ENCODE measurements at regions not wholly inside any gene's neighbourhood (a gene's known extent, or its start where the extent isn't known, plus 50 kb on each side); places are given as distances from the start of the nearest gene placed in this dataset.
"Not testable (repeated sequence)": the region's sequence is repeated elsewhere in the genome, so short reads cannot be mapped to it uniquely, and the experiment has no call there.

DNA sequence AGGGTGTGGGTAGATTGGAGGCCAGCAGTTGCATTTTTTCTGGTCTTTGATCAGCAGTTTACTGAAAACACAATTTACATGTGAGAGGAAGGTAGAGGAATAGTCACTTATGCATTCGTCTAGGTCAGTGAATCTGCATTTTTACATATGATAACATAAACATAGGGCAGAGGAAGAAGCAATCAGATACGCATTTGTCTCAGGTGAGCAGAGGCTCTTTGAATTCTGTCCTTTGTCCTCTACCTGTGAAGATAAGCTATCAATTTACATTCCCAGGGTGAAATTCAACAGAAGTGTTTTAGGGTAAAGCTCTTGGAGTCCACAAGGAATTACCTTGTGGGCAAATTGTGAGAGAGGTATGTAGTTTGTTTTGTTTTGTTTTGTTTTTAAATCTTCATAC lies 306.5 kb downstream of the MAGEB5 start:
- TF ChIP-seq, protein P1, sequence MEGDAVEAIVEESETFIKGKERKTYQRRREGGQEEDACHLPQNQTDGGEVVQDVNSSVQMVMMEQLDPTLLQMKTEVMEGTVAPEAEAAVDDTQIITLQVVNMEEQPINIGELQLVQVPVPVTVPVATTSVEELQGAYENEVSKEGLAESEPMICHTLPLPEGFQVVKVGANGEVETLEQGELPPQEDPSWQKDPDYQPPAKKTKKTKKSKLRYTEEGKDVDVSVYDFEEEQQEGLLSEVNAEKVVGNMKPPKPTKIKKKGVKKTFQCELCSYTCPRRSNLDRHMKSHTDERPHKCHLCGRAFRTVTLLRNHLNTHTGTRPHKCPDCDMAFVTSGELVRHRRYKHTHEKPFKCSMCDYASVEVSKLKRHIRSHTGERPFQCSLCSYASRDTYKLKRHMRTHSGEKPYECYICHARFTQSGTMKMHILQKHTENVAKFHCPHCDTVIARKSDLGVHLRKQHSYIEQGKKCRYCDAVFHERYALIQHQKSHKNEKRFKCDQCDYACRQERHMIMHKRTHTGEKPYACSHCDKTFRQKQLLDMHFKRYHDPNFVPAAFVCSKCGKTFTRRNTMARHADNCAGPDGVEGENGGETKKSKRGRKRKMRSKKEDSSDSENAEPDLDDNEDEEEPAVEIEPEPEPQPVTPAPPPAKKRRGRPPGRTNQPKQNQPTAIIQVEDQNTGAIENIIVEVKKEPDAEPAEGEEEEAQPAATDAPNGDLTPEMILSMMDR (IDR thresholded peaks at IDR 0.05), result no peak
- no peaks in the 10 kb centered on the region for H3K27me3 ChIP-seq
- no peaks in the 10 kb centered on the region for H3K4me1 ChIP-seq
- intact Hi-C loops (cut with DNase I), result no loop called here
- no peaks in the 10 kb centered on the region for H3K36me3 ChIP-seq
- no peaks in the 10 kb centered on the region for H3K9me3 ChIP-seq
- DNase-seq, result no peak
- WGBS, 2 donors, result 44 to 45% methylated on average over 2 of the region's 2 CpGs
- H3K27ac ChIP-seq, result no peak overlapping the region
- no peak overlapping the region for H3K4me3 ChIP-seq
- ATAC-seq, result no peak
- FAIRE-seq, result no peak

DNA sequence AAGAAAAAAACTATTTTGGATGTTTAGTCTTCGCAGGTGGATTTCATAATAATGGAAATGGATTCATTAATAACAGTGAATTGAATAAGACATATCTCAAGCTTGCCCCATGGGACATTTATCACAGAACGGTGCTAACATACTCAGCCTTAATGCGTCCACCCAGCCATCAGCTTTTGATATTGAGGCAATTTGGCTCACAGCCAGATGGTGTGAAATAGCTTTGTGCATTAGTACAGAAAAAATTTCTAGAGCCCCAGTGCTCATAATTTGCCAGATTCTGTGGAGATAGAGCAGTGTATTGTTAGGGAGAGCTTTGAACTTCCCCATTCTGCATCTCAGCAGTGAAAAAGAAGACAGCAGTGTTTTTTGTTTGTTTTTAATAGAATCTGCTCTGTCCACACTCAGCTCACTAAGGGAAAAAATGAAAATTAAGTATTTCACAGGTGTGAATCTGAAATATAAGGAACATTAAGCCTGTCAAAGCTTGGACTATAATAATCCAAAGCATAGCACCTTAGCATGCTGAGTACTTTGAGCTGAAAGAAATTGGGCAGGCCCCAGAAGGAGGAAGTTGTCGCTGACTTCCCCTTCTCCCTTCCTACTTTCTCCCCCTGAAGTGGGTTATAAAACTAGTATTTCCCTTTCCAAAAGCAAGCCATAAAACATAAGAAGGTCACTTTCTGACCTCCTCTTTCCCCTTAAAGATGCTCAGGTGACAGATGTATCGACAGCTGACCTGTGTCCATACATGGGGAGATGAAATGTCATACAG lies 295.8 kb downstream of the MAGEB5 start:
- intact Hi-C loops (cut with DNase I), result no loop called here
- no peak for DNase-seq
- H3K4me1 ChIP-seq, result no peaks in the 10 kb centered on the region
- no peak for FAIRE-seq
- H3K4me3 ChIP-seq, result no peak overlapping the region
- no peaks in the 10 kb centered on the region for H3K9me3 ChIP-seq
- no peaks in the 10 kb centered on the region for H3K36me3 ChIP-seq
- H3K27ac ChIP-seq, result no peak overlapping the region
- ATAC-seq, result no peak
- WGBS, 2 donors, result 77% methylated on average over 5 of the region's 5 CpGs
- TF ChIP-seq, protein P1 (IDR thresholded peaks at IDR 0.05), result no peak
- H3K27me3 ChIP-seq, result no peaks in the 10 kb centered on the region

DNA sequence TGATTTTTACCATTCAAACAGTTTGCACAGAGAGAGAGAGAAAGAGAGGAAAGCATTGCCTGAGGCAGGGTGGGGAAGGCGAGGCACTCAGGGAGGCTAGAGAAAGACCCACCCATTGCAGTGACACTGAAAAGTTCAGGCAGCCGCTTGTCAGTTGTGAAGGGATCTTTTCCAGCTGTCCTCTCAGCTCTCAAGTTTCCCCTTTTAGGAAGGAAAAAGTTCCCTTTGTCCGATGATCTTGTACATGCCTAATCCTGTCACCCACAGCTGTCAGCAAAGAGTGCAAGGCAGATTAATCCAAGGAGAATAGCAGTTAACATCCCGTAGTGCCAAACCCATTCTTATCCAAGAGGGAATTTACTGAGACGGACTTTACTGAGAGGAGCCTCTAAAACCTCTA lies 255.0 kb downstream of the MAGEB5 start:
- H3K27me3 ChIP-seq, result no peaks in the 10 kb centered on the region
- no peak overlapping the region for H3K4me3 ChIP-seq
- ATAC-seq, result no peak
- H3K36me3 ChIP-seq, result no peaks in the 10 kb centered on the region
- DNase-seq, result no peak
- 71 to 78% methylated on average over 5 of the region's 5 CpGs for WGBS, 2 donors
- H3K9me3 ChIP-seq, result no peaks in the 10 kb centered on the region
- H3K27ac ChIP-seq, result no peak overlapping the region
- no peaks in the 10 kb centered on the region for H3K4me1 ChIP-seq
- intact Hi-C loops (cut with DNase I), result no loop called here
- no peak for FAIRE-seq
- TF ChIP-seq, protein P1 (IDR thresholded peaks at IDR 0.05), result no peak

DNA sequence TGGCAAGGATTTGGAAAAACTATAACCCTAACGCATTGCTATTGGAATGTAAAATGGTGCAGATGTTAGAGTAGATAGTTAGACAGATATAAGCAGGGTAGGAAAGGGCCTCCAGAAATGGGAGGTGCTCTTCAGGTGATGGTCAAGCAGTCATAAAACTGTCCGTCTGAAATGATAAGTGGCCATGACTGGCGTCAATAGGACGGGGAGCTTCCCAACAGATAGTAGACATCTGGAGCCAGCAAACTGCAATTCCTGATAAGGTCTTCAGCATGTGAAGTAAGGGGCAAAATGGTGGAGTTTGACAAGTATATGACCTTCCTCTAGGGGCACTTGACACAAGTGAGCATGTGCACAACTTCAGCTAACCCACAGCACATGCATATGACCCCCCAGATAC lies 250.4 kb downstream of the MAGEB5 start:
- TF ChIP-seq, protein P1 (IDR thresholded peaks at IDR 0.05), result no peak
- DNase-seq (no peak), FAIRE-seq (no peak), ATAC-seq (no peak)
- intact Hi-C loops (cut with DNase I), result no loop called here
- WGBS, 2 donors, result 87 to 89% methylated on average over 4 of the region's 4 CpGs
- Histone ChIP-seq H3K9me3 (no peaks in the 10 kb centered on the region), H3K4me3 (no peak overlapping the region), H3K4me1 (no peaks in the 10 kb centered on the region), H3K27me3 (no peaks in the 10 kb centered on the region), H3K36me3 (no peaks in the 10 kb centered on the region), H3K27ac (no peak overlapping the region)

DNA sequence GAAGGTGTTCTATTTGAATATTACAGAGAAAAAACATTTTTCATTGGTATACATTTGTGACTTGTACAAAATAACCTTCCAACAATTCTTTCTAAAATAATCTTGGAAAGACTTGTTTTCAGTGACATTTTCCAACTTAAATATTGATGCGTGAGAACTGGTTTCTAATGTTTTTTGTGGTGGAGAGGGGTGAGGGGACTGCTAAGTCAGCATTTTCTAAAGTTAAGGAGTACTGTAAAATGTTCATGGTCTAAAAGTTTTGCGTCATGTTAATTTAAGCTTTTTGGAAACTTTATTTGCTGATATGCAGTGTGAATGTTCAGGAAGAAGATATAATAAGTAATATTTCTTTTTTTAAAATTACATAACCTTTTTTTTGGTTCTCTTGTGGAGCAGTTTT lies 229.3 kb downstream of the MAGEB5 start:
- 77 to 80% methylated on average over 2 of the region's 2 CpGs for WGBS, 2 donors
- Histone ChIP-seq H3K4me1 (no peaks in the 10 kb centered on the region), H3K36me3 (no peaks in the 10 kb centered on the region), H3K4me3 (no peak overlapping the region), H3K27me3 (no peaks in the 10 kb centered on the region), H3K9me3 (no peaks in the 10 kb centered on the region), H3K27ac (no peak overlapping the region)
- ATAC-seq (no peak), FAIRE-seq (no peak), DNase-seq (no peak)
- TF ChIP-seq, protein P1 (IDR thresholded peaks at IDR 0.05), result no peak
- intact Hi-C loops (cut with DNase I), result no loop called here

DNA sequence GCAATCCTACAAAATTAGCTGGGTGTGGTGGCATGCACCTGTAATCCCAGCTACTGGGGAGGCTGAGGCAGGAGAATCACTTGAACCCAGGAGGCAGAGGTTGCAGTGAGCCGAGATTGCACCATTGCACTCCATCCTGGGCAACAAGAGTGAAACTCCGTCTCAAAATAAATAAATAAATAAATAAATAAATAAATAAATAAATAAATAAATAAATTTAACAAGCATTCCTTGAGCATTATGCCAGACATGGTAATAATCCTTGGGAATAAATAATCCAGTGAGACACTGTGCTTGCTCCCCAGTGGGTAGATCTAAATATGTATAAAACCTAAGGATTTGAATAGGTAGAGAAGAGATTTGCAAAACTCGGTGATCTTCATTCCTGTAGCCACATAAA lies 228.4 kb downstream of the MAGEB5 start:
- DNase-seq; FAIRE-seq; ATAC-seq; H3K4me3 ChIP-seq; H3K27ac ChIP-seq; H3K4me1 ChIP-seq; H3K27me3 ChIP-seq; H3K9me3 ChIP-seq; intact Hi-C loops (cut with DNase I); H3K36me3 ChIP-seq: not testable (repeated sequence)
- 84 to 94% methylated on average over 3 of the region's 3 CpGs for WGBS, 2 donors
